Hepatic stellate cell (primary cell): ENCODE measurements at regions not wholly inside any gene's neighbourhood (a gene's known extent, or its start where the extent isn't known, plus 50 kb on each side); places are given as distances from the start of the nearest gene placed in this dataset.

Source experiments
- DNase-seq: peaks from one replicate; pipeline ENCODE4 v3.0.0; 2011; ENCODE audit warnings: low spot score

GRCh38 chr13:105928048-105928447, 607.4 kb downstream of the EFNB2 start:
- DNase-seq, result no peak

- no peak for DNase-seq
Observed at GRCh38 chr13:105925496-105925895, 610.0 kb downstream of the EFNB2 start.

- DNase-seq, result no peak
Observed at GRCh38 chr13:105921711-105922110, 613.8 kb downstream of the EFNB2 start.

- no peak for DNase-seq
Observed at GRCh38 chr13:105920370-105920769, 615.1 kb downstream of the EFNB2 start.

GRCh38 chr13:105918842-105919741, 616.4 kb downstream of the EFNB2 start:
- DNase-seq, result peak; percentile 22

GRCh38 chr13:105915146-105915850, 620.2 kb downstream of the EFNB2 start:
- DNase-seq, result no peak

- no peak for DNase-seq
Observed at GRCh38 chr13:105914291-105915036, 621.0 kb downstream of the EFNB2 start.

GRCh38 chr13:105908586-105908985, 626.9 kb downstream of the EFNB2 start:
- DNase-seq, result no peak

GRCh38 chr13:105907319-105908019, 628.0 kb downstream of the EFNB2 start:
- DNase-seq, result no peak

GRCh38 chr13:105906746-105907145, 628.7 kb downstream of the EFNB2 start:
- no peak for DNase-seq

- DNase-seq, result no peak
Observed at GRCh38 chr13:105904034-105904742, 631.3 kb downstream of the EFNB2 start.

- DNase-seq, result no peak
Observed at GRCh38 chr13:105902396-105902795, 633.1 kb downstream of the EFNB2 start.

- DNase-seq, result no peak
Observed at GRCh38 chr13:105897575-105897974, 637.9 kb downstream of the EFNB2 start.

GRCh38 chr13:105894697-105895096, 640.8 kb downstream of the EFNB2 start:
- no peak for DNase-seq

GRCh38 chr13:105890509-105890908, 645.0 kb downstream of the EFNB2 start:
- no peak for DNase-seq

GRCh38 chr13:105878119-105878700, 657.3 kb downstream of the EFNB2 start:
- no peak for DNase-seq

- no peak for DNase-seq
Observed at GRCh38 chr13:105874814-105875213, 660.6 kb downstream of the EFNB2 start.

- no peak for DNase-seq
Observed at GRCh38 chr13:105871768-105872167, 663.7 kb downstream of the EFNB2 start.

GRCh38 chr13:105871326-105871725, 664.1 kb downstream of the EFNB2 start:
- DNase-seq, result no peak

GRCh38 chr13:105863300-105863920, 672.1 kb downstream of the EFNB2 start:
- no peak for DNase-seq
